ENCODE measurements at regions not wholly inside any gene's neighbourhood (a gene's known extent, or its start where the extent isn't known, plus 50 kb on each side); places are given as distances from the start of the nearest gene placed in this dataset.

DNA sequence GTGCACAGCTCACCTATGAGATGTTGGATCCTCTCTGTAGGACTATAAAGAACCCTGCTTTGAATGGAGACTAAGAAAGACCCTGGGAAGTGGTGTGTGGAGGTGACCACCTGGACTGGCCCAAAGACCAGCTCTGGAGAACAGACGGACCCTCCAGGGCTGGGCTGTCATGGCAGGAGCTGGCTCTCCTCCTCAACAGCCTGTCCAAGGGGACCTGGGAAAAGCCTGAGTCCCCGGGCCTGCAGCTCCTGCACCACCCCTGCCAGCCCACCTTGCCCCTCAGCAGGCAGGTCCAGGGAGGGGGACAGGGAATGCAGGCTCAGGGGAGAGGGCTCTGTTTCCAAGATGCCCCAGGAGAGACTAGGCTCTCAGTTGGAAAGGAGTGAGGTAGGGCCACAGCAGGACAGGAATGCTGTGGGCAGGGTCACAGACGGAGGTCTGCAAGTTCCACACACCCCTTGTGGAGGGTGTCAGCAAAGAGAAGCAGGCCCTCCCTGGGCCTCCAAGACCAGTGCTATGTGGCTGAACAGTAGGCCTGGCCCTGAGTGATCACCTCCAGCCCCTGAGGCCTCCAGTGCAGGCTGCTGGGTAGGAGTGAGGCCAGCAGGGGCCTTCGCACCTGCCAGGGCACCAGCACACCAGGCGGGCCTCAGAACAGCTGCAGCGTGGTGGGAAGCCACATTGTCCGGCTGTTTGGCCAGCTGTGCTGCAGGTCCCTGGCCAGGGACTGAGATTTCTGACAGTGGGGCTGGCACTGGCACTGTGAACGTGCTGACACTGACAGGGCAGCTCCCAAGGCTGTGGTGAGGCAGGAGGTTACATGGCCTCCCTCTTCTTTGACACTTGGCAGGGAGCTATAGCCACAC, 86.4 kb upstream of the OTOS start:
- no peak for ATAC-seq
- DNase-seq, result no peak

DNA sequence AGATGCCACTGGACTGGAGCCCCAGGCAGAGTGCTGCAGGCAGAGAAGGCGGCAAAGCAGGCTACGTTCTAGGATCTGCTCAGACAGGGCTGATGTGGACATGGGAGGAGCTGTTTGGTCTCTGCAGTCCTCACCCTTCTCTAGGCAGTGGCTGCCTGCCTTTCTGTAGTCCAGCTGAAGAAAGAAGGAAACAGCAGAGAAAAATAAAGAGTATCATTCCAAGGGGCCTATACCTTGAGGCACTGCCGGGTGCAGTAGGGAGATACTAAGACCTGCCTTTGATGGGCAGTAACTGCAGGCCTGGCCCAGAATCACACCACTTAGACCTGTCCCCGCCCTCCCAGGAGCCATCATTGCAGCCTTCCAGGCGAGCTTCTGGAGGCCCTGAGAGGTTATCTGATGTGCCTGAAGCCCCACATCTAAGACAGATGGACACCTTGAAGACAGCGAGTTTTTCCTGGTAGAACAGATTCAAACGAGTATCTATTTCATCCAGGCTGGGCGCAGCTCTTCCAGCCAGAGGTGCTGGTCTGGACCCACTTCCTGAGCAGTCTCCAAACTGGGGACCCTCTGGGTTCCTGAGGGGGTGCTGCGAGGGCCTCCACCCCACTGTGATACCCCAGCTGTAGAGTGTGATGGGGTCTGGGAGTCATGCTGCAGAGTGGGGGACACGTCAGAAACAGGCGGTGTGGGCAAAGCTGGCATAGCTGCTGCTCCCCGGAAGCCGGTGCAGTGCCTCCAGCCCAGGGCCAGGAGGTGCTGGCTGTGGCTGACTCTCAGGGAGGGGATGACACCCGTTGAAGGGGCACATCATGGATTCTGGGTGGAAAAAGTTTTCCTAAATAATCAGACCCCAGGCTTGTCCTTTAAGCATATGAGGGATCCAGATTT, 87.3 kb upstream of the OTOS start:
- ATAC-seq, result no peak
- no peak for DNase-seq

DNA sequence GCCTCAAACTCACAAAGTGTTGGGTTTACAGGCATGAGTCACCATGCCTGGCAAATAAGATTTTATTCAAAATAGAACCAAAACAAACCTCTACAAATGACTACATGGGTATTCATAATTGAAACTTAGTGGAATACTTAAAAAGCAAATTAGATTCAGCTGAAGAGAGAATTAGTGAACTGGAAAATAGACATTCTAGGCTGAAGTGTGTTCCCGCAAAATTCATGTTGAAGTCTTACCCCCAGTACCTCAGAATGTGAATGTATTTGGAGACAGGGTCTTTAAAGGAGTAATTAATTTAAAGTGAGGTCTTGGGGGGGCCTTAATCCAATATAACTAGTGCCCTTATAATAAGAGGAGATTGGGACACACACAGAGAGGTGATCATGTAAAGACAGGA, 88.5 kb upstream of the OTOS start:
- ATAC-seq (no peak), DNase-seq (no peak)

DNA sequence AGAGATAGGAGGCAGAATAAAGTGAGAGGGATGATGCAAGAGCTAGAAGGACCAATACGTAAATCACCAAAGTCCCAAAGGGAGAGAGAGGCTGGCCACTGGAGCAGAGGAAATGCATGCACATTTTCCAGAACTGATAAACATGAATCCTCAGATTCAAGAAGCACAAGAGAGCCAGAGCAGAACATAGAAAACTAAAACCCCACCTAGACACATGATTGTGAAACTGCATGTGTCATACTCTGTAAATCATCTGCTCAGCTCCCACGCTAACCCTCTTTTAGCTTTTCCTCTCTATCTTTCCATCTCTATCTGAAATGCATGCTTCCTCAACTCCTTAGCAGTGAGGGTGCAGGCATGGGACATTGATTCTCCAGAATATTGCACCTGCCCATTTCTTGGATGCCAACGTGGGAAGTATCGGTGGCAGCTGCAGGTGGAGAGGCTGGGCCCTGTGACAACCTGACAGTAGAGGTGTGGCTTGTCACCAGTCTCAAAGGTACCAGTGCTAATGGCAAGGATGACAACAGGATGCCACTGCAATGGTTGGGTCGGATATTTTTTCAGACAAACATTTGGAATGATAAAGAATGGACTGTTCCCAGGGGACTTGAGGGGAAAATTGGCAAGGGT, 89.3 kb upstream of the OTOS start:
- ATAC-seq (no peak), DNase-seq (no peak)

DNA sequence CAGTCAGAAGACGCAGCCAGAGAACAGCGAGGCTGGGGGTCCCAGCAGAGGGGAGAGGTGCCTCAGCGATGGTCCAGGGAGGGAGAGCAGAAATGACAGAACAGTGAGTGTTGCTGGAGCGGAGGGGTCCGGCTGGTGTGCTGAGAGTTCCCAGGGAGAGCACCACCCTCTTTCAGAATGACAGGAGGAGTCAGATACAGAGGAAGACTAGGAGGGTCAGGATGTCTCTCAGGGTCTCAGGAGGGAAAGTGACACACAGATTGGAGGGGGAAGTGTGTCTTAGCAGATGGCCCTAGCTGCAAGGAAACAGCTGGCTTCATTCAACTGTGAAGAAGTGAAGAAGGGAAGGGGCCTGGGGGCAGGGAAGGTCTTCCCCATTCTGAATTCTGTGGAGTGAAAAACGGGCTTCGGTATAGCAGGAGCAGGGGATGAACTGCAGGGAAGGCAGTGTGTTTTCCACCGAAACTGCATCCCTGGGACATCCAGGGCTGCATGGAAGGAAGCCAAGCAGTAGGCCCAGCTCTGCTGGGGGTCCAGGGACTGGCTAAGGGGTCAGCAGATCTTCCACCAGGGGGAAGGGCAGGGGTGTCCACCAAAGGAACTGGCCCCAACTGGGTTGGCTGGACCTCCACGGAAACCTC, 90.0 kb upstream of the OTOS start:
- ATAC-seq (no peak), DNase-seq (no peak)

DNA sequence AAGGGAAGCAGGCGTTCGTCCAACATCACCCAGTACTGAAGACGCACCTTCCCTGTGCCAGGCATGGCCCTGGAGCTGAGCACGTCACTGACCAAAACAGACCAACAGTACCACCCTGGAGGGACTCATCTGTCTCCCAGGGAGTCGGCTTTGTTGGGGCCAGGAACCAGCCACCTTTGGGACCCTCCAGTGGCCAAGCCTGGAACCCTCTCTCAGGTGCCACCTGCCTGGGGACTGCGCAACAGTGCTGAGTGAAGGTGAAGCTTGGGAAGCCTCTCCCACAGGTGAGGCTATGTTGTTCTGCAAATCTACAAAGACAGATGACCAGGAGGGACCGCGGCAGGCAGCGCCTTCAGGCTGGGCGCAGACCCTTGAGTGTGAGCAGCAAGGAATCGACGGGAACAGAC, 91.4 kb upstream of the OTOS start:
- DNase-seq, result no peak
- no peak for ATAC-seq

DNA sequence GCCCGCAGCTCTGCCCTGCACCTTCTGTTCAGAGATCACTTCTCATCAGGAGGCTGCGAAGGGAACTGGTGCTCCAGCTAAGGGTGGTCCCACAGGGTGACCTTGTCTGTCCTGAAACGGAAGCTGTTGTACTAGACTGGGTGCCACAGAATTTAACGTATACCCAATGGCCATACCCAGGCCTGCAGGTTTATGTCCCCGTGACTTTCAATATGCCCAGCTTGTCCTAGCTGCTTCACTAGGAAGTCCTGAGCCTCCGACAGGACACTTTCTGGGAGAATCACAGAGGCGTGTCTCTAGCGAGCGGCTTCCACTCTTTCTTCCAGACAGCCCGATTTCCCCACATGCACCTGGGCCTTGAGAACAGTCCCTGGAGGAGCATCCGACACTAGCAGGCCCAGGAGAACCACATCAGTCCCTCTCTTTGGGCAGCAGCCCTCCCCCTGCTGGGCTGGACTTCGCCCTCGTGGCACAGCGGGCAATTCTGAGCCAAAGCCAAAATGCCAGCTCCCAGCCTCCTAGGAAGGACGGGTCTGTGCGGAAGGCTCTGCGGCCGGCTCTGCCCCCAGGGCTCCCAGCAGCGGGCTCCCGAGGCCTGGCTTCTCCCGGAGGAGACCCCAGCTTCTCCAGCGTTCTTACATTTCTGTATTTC, 91.9 kb upstream of the OTOS start:
- ATAC-seq (no peak), DNase-seq (no peak)

DNA sequence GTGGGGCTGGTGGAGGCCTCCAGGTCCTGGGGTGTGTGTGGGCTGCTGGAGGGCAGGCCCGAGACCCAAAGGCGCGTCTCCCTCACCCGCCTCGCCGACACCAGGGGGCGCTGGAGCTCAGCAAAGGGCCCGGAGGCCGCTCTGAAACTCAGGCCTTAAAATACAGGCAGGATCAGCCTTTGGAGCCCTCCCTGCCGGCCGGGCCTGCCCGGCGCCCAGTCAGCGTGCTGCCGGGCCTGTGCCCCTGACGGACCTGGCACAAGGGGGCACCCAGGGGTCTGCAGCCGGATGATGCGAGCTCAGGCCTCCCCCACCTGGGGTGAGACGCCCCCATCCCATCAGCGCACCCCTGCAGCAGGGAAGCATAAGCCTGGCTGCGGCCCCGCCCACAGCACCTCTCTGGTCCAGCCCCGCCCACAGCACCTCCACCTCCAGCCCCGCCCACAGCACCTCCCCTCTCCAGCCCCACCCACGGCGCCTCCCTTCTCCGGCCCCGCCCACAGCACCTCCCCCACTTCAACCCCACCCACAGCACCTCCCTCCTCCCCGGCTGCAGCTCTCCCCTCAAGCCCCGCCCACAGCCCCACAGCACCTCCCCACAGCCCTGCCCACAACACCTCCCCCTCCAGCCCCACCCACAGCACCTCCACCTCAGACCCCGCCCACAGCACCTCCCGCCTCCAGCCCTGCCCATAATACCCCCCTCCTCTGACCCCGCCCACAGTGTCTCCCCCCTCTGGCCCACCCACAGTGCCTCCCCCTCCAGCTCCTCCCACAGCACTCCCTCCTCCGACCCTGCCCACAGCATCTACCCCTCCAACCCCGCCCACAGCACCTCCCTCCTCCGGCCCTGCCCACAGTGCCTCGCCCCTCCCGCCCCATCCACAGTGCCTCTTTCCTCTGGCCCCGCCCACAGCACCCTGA, 92.8 kb upstream of the OTOS start:
- DNase-seq, result peak; percentile 84
- peak; percentile 58 for ATAC-seq

DNA sequence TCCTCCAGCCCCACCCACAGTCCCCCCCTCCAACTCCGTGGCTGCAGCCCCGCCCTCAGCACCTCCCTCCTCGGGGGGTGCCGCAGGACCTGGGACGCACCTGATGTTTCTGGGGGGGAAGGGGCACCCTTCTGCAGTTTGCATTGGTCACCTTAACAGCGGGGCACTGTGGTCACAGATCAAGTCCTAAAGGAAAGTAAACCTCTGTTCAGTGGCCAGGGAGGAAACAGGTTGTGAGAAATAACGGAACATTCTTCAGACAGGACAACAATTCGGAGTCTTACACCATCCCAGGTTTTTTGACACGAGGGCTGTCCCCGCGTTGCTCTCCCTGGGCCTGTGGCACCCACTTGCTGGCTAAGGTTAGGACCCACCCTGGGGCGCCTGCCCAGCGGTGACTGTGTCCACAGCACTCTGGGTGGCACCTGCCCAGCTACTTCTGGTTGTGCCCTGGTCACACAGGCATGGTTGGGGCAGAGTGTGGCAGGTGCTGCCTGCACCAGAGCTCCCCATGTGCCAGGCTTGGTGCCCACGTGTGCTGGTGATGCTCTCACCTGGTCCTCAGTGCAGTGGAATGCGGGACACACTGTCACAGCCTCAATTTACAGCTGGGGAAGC, 93.5 kb upstream of the OTOS start:
- DNase-seq (no peak), ATAC-seq (no peak)

DNA sequence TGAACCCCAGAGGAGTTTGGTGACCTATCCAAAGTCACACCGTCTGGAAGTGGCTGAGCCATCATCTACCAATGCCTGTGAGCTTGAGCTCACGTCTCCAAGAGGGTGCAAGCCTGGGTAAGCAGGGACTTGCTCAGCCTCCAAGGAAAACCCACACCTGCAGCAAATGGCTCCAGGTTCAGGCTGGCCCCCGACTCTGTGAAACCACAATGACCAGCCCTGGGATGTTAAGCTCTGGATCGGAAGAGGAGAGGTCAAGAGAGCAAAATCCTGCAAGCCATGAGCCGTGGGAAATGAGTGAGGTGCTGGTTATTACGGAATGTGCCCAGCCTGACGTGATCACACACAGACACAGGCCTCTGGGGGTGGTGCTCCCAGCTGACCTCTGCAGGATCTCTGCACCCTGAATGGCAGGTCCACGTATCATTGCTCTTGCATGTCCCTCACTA, 94.1 kb upstream of the OTOS start:
- DNase-seq (no peak), ATAC-seq (no peak)

DNA sequence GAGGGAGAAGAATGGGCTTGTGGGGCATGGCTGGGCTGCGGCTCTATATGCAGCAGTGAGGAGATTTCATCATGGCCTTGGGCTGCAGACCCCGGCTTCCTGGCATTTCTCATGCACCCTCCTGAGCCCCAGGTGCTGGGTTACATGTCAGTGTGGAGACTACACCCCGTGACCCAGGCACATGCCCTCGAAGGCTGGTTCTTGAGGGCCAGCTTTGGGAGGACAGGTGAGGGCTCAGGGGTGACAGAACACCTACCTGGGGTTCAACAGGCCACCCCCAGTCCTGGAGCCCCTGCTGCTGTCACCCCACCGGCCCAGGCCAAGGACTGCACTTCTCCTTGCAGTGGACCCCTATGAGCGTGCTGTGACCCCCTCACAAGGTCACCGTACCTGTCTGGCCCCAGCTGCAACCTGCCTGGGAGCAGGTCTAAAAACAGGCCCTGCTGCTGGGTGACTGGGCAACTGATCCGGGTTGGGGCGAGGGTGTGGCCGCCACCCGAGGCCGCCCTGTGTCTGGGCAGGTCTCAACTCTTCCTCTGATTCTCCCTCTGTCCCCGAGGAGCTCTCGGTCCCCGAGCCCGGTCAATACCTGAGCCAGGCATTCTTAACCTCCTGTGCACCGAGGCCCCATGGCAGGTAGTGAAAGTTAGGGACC, 94.8 kb upstream of the OTOS start:
- DNase-seq (no peak), ATAC-seq (no peak)

DNA sequence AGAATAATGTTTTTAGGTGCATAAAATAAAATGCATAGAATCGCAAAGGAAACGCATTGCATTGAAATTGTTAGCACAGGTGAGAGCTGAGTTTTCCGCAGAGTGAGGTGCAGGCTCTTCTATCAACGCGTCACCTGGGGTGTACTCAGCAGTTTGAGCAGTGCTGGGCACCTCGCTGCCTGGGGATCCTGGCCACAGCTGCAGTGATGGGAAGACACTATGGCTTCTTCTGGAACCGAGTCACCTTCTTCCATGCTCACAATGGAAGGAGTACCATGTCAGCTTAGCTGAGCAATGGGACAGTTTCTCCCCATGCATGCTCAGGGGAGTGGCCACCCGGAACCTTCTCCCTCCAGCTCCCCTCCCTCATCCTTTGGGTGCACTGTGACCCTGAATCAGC, 95.4 kb upstream of the OTOS start:
- DNase-seq (no peak), ATAC-seq (no peak)

DNA sequence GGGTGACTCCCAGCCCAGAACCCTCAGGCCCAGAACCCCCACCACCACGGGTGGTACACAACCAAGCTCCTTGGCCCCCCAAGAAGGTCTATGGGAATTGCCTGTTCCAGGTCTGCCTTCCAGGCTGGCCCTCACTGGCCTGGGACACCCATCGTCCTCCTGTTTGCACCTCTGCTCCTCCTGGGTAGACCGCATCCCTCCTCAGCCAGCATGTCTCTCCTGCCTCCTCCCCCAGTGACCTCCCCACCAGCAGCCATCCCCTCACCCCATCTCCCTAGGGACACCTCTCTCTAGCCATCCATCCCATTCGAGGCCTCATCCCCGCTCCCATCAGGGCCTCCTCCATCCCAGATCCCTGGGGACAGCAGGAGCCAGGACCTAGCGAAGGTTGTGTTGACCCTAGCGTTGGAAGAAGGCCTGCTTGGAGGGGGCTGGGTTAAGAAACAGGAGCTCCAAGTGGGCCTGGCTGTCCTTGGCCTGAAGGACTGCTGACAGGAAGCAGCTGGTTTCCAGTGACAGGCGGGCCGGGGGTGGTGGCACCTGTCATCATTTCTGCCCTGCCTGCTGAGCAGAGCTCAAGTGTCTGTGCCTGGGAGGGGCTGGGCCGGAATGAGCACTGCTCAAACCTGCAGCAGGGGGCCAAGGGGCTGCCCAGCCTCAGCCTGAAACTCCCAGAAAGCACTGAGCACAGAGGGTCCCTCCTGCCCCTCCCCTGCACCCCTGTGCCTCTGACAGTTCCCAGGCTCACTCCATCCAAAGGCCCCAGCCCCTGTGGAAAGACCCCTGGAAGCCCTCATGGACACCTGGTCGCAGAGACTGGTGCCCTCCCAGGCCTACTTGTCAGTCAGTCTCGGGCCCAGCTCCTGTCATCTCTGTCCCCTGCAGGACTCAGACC, 96.0 kb upstream of the OTOS start:
- no peak for DNase-seq
- ATAC-seq, result no peak

DNA sequence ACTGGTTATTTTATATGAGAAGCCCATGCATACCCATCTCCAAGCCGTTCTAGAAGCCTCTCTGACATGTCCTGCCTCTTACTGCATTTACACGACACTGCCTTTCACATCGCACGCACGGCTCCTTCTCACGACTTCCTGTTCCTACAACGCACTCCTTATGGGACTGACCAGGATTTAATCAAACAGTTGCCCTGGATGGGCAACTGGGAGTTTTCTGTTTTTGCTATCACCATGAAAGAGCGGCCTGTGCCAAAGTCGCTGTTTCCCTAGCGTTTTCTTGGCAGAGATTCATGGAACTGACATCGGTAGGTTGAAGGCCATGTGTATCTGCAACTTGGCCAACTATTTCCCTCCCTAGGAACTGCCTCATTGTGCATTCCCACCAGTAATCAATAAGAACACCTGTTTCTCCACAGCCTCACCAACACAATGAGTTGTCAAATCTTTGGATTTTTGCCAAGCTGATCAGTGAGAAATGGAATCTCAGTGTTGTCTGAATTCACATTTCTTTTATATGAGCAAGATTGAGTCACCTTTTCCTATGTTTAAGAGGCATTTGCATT, 97.2 kb upstream of the OTOS start:
- DNase-seq, result no peak
- no peak for ATAC-seq

DNA sequence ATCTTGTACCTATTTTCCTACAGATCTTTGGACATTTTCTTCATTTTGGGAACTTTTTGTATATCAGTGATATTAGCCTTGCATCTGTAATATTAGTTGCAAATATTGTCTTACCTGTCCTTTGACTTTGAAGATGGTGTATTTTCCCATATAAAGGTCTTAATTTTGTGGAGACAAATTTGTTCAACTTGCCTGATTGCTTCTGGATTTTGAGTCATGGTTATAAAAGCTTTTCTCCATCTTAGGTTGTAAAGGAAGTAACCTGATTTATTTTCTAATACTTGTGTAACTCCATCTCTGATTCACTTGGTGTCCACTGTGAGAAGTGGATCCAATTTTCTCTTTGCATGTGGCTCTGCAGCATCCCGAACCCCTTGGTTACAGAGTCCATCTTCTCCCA, 97.7 kb upstream of the OTOS start:
- DNase-seq, result no peak
- ATAC-seq, result no peak

DNA sequence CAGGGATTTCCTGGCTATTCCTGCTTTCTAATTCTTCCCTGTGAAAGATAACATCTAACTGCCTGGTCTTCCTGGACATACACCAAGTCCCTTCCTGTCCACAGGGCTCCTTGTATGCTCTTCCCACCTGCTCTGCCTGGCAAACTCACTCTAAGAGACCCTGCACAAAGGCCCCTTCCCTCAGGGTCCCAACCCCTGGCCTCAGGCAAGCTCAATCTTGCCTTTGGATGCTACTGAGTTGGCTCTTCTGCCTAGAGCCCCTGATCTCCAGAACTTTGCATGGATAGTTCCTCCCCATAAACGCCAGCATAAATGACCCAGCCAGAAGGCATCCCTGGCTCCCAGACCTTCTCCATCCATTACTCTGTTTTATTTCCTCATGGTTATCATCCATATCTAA, 98.3 kb upstream of the OTOS start:
- DNase-seq (no peak), ATAC-seq (no peak)

DNA sequence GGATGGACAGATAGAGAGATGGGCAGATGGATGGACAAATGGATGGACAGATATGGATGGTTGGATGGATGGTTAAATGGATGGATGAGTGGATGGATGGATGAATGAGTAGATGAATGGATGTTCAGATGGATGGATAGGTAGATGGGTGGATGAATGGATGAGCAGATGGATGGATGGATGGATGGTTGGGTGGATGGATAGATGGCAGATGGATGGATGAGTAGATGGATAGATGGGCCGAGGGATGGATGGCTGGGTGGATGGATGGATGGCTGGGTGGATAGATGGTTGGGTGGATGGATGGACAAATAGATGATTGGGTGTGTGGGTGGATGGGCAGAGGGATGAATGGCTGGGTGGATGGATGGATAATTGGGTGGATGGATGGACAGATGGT, 98.9 kb upstream of the OTOS start:
- no peak for DNase-seq
- no peak for ATAC-seq

DNA sequence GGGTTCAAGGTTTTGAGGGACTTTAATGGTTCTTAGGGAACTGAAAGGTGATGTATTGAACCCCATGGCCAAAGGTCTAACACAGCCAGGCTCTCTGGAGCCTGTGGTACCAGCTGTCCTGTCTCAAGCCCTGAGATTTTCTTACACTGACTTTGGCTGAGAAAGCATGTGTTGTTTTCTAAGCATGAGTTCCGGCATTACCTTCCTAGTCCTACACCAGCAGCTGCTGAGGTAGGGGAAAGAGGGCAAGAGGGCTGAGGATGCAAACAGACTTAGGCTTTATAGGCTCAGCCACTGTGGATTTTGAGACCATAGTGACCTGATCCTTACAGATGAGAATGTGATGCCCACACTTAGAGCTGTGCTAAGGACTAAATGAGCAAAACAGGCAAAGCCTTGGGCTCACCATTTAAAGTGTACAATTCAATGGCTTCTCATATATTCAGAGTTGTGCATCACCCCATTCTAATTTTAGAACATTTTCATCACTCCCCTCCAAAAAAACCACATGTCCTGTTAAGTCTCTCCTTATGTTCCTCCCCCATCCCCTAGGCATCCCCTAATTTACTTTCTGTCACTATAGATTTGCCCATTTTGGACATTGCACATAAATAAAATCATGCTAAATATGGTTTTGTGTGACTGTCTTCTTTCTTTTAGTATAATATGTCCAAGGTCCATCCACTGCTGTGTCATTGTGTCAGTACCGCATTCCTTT, 99.7 kb upstream of the OTOS start:
- DNase-seq (no peak), ATAC-seq (no peak)
